ENCODE measurements at regions not wholly inside any gene's neighbourhood (a gene's known extent, or its start where the extent isn't known, plus 50 kb on each side); places are given as distances from the start of the nearest gene placed in this dataset.

DNA sequence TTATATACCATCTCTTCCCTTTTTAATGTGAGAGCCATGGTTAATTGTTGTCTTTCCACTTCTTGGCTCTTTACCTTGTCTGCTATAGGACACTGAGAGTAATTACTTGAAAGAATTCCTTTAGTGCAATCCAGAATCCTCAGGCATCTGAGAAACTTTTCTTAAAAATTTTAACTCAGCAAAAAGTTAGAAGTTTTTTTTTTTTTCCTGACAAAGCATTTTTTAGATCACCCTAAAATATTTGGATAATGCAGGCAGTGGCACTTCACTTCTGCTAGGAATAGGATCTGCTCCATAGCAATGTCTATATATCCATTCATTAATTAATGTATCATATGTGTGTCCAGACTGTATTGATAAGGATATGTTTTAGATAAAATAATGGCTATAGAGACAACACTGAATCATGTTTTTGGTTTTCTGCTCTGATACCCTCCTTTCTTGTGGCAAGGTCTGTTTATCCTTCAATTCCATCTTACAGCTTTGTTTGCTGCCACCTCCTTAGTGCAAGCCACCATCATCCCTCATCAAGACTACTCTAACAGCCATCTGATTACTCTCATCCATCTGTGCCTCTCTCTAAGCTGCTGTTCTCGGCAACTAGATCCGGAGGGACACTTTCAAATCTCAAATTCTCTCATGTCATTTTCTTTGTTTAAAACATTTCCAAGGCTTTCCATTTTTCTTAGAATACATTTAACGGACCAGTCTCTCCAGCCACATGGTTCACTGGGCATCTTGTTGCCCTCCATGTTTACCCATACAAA, 563.5 kb downstream of the EDEM1 start:
- intact Hi-C loops (cut with DNase I; ENCODE audit: low total_unique reads) = no loop called here
- Histone ChIP-seq H3K4me1 (no peaks in the 10 kb centered on the region), H3K27ac (no peak overlapping the region), H3K27me3 (no peaks in the 10 kb centered on the region), H3K9me3 (no peaks in the 10 kb centered on the region), H3K36me3 (no peaks in the 10 kb centered on the region), H3K4me3 (no peak overlapping the region)
- TF ChIP-seq, protein P1, sequence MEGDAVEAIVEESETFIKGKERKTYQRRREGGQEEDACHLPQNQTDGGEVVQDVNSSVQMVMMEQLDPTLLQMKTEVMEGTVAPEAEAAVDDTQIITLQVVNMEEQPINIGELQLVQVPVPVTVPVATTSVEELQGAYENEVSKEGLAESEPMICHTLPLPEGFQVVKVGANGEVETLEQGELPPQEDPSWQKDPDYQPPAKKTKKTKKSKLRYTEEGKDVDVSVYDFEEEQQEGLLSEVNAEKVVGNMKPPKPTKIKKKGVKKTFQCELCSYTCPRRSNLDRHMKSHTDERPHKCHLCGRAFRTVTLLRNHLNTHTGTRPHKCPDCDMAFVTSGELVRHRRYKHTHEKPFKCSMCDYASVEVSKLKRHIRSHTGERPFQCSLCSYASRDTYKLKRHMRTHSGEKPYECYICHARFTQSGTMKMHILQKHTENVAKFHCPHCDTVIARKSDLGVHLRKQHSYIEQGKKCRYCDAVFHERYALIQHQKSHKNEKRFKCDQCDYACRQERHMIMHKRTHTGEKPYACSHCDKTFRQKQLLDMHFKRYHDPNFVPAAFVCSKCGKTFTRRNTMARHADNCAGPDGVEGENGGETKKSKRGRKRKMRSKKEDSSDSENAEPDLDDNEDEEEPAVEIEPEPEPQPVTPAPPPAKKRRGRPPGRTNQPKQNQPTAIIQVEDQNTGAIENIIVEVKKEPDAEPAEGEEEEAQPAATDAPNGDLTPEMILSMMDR (IDR thresholded peaks at IDR 0.05) = no peak
- TF ChIP-seq EP300 (IDR thresholded peaks at IDR 0.05) = no peak
- no peak for DNase-seq
- WGBS, 5 donors = 90 to 95% (median 93%) methylated on average over 3 of the region's 3 CpGs

DNA sequence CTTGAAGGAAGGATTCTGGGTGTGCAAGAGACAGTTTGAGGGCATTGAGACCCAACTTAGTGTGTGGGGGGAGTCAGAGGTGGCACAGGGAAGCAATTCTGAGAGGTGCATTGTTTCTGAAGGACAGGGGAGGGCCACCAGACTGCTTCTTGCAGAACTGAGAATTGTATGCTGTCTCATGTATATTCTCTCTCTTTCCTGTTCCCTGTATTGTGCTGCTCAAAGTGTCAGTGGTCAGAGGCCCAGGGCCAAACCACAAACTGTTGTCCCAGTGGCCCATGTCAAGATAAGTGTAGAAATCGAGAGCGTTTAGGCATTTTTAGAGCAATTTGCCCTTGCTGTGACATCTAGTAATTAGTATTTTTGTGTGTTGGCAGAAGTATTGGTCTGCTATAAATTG, 567.1 kb downstream of the EDEM1 start:
- Histone ChIP-seq H3K27ac (no peak overlapping the region), H3K36me3 (no peaks in the 10 kb centered on the region), H3K4me1 (no peaks in the 10 kb centered on the region), H3K4me3 (no peak overlapping the region), H3K27me3 (no peaks in the 10 kb centered on the region), H3K9me3 (no peaks in the 10 kb centered on the region)
- intact Hi-C loops (cut with DNase I; ENCODE audit: low total_unique reads) = no loop called here
- WGBS, 5 donors = 9 to 25% (median 10%) methylated on average over 2 of the region's 2 CpGs
- TF ChIP-seq EP300 (IDR thresholded peaks at IDR 0.05) (no peak), POLR2AphosphoS5 (IDR thresholded peaks at IDR 0.05) (no peak), POLR2A (IDR thresholded peaks at IDR 0.05) (no peak)
- TF ChIP-seq, protein P1 (IDR thresholded peaks at IDR 0.05) = no peak
- DNase-seq = peak in 1 of 2 donors; percentile 19

DNA sequence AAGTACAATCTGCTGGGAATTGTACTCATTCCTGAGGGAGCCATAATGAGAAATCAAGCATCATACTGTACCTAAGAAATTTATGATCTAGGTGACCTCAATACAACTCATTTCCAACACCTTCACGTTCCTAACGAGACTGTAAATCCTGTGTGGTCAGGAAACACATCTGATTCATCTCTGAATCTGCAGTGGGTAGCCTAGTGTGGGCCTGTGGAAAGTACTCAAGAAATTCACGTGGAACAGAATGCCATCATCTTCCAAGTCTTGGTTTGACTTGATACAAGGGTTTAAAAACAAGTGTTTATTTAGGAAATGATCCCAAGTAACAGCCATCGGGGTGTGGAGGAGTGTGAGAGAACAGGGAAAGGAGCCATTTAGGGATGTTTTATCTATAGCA, 568.9 kb downstream of the EDEM1 start:
- Histone ChIP-seq H3K27me3 (no peaks in the 10 kb centered on the region), H3K36me3 (no peaks in the 10 kb centered on the region), H3K9me3 (no peaks in the 10 kb centered on the region), H3K4me1 (no peaks in the 10 kb centered on the region), H3K4me3 (no peak overlapping the region), H3K27ac (no peak overlapping the region)
- 33 to 63% (median 43%) methylated on average over 4 of the region's 4 CpGs for WGBS, 5 donors
- TF ChIP-seq, protein P1 (IDR thresholded peaks at IDR 0.05) = no peak
- no peak for TF ChIP-seq EP300 (IDR thresholded peaks at IDR 0.05)
- no peak for DNase-seq
- intact Hi-C loops (cut with DNase I; ENCODE audit: low total_unique reads) = no loop called here

DNA sequence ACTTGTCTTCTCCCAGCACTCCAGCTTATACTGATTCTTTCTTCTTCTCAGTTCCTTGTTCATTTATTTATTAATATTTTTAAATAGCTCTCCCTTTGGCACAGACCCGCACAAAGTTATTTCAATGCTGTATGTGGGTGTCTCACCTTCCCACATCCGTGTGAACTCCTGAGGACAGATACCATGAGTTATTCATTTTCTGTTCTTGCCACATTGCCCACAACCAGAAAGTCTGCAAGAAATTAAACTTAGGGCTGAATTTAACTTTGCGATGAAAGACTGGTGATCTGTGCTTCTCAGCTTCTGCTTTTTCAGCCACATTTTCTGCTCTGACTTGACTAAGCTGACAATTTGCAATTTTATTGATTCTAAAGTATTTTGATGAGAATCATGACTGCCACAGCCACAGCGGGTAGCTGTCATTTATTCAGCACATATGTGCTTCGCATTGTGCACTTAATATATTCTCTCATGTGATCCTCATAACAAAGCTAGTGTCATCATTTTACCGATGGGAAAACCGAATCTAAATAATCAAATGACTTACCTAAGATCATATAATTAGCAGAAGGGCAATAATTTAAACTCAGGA, 569.8 kb downstream of the EDEM1 start:
- H3K36me3 ChIP-seq = no peaks in the 10 kb centered on the region
- H3K4me3 ChIP-seq = no peak overlapping the region
- no peak overlapping the region for H3K27ac ChIP-seq
- no peaks in the 10 kb centered on the region for H3K9me3 ChIP-seq
- H3K4me1 ChIP-seq = no peaks in the 10 kb centered on the region
- no peaks in the 10 kb centered on the region for H3K27me3 ChIP-seq
- intact Hi-C loops (cut with DNase I; ENCODE audit: low total_unique reads) = no loop called here
- DNase-seq = no peak
- TF ChIP-seq, protein P1 (IDR thresholded peaks at IDR 0.05) = no peak
- TF ChIP-seq POLR2A (IDR thresholded peaks at IDR 0.05) = no peak
- 85 to 90% (median 87%) methylated on average over 7 of the region's 7 CpGs for WGBS, 5 donors

Data from stomach (tissue), 8 donors.